Stimulated activated CD8-positive, alpha-beta memory T cell treated with anti-CD3 and anti-CD28 coated beads, Interleukin-4, amount 100 ng/mL, for 1 hour (primary cell): ENCODE measurements at regions not wholly inside any gene's neighbourhood (a gene's known extent, or its start where the extent isn't known, plus 50 kb on each side); places are given as distances from the start of the nearest gene placed in this dataset.
"Not testable (repeated sequence)": the region's sequence is repeated elsewhere in the genome, so short reads cannot be mapped to it uniquely, and the experiment has no call there.

Source experiments
- DNase-seq, 2 donors: peaks; one replicate each; pipeline ENCODE4 v3.0.0-alpha.2; 2020; ENCODE audit warnings: low read depth in 2 of 2, low spot score in 1 of 2

GRCh38 chr3:48101301-48101650 lies 85.1 kb upstream of the MAP4 start:
- not testable (repeated sequence) for DNase-seq

- no peak for DNase-seq
Observed at GRCh38 chr3:48092270-48092669, 76.1 kb upstream of the MAP4 start.

- DNase-seq, result no peak
Observed at GRCh38 chr3:48090166-48090939, 74.1 kb upstream of the MAP4 start.

DNA sequence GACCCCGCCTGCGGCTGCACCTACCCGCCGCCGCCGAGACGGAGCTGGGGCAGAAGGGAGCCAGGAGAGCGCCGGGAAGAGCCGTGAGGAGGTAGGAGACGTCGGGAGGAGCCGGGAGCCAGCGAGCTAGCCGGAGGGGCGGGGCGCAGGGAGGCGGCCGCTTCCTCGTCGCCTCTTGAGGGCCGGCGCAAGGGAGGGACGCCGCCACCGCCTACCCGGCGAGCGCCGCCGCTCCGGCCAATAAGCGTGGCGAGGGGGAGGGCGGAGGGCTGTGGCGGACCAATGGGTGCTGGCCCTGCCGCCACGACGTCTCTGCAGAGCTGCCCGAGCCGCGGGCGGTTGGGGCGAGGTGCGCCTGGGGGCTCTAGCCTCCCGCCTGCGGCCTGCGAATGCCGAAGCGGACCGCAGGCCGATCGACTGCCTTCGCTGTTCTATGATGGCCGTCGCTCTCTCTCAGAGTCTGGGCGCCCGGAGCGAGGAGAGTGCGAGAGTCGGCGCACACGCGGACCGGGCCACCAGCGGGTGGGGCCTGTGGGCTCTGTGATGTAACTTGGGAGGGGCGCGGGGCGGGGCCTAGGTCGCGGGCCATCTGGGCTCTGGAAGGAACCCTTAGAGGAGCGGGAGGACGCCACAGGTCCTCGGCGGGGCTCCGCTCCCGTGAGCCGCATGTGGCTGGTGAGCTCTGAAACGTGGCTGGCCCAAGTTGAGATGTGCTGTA lies 72.7 kb upstream of the MAP4 start:
- peak; percentile 88 to 89 for DNase-seq

- no peak for DNase-seq
Observed at GRCh38 chr3:48088056-48088748, 72.0 kb upstream of the MAP4 start.

DNA sequence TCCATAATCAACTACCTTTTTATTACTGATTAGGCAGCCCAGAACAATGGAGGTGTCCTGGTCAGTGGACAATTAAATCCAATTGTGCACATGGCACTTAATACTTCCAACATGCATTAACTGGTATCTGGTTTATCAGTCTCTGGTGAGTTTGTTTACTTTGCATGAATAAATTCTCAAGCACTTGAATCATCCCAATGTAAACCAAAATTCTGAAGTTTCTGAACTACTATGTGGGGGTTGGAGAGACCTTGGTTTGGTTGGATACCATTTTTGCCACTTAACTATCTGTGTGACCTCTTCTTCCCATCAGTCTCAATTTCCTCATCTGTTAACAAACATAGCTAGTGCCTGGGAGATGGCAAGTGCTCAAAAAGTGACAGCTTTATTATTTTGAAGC lies 70.5 kb upstream of the MAP4 start:
- no peak for DNase-seq

DNA sequence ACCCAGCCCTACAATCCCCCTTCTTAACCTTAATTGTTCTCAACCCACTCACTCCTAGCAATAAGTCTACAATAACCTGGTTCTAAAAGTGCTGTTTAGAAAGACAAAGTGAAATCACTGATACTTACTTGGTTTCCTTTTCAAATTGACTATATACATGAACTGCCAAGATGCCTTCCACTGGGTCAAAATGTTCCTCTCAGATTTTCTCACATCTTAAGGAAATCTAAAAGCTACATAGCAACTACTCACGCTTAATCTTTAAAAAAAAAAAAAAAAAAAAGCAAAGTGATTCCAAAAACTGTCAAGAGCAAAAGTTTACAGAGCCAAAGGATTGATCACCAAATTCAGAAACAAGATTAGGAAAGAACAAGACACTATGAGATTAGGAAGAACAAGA lies 68.7 kb upstream of the MAP4 start:
- no peak for DNase-seq

- no peak for DNase-seq
Observed at GRCh38 chr3:48084170-48084569, 68.0 kb upstream of the MAP4 start.

DNA sequence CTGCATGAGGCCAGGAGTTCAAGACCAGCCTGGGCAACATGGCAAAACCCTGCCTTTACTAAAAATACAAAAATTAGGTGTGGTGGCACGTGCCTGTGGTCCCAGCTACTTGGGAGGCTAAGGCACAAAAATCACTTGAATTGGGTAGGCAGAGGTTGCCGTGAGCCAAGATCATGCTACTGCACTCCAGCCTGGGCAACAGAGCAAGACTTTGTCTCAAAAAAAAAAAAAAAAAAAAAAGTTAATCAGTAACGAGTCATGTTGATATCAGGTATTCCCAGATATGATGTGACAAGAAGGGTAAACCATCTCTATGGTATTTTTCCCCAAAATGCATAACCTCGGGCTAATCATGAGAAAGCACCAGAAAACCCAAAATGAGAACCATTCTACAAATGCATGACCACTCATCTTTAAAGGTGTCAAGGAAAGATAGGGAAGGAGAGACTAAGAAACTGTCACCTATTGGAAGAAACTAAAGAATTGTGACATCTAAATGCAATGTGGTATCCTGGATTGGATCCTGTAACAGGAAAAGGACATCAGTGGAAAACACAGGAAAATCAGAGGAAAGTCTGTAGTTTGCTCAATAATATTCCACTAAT lies 66.5 kb upstream of the MAP4 start:
- no peak for DNase-seq

- DNase-seq, result no peak
Observed at GRCh38 chr3:48077815-48078214, 61.6 kb upstream of the MAP4 start.

GRCh38 chr3:48070030-48070429 lies 53.8 kb upstream of the MAP4 start:
- no peak for DNase-seq

GRCh38 chr3:48069339-48069738 lies 53.1 kb upstream of the MAP4 start:
- DNase-seq, result no peak

DNA sequence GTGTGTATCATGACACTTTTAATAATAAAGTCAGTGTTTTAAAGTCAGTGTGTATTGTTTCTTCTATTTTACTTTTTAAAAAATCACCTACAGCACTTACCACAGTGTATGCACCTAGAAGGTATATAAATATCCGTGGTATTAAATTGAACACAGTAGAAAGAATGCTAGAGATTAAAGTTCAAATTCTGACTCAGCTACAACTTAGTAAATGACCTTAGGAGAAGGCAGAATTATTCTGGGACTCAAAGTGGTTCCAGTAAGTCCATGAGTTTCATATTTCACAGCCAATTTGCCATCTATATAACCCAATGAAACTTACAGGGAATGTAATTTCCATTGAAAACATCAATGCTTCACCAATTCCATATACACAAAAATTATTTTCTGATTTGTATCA lies 52.7 kb upstream of the MAP4 start:
- no peak for DNase-seq

GRCh38 chr3:48068320-48068719 lies 52.1 kb upstream of the MAP4 start:
- DNase-seq, result not testable (repeated sequence)

- no peak for DNase-seq
Observed at GRCh38 chr3:48067271-48067670, 51.1 kb upstream of the MAP4 start.
